GM19238 (cell line): ENCODE measurements at regions not wholly inside any gene's neighbourhood (a gene's known extent, or its start where the extent isn't known, plus 50 kb on each side); places are given as distances from the start of the nearest gene placed in this dataset.
"Not testable (repeated sequence)": the region's sequence is repeated elsewhere in the genome, so short reads cannot be mapped to it uniquely, and the experiment has no call there.

ENCODE experiments used
- DNase-seq: peaks from one replicate; pipeline ENCODE4 v3.0.0; 2011; ENCODE audit warnings: low spot score; ENCODE audit not compliant: insufficient read length

DNA sequence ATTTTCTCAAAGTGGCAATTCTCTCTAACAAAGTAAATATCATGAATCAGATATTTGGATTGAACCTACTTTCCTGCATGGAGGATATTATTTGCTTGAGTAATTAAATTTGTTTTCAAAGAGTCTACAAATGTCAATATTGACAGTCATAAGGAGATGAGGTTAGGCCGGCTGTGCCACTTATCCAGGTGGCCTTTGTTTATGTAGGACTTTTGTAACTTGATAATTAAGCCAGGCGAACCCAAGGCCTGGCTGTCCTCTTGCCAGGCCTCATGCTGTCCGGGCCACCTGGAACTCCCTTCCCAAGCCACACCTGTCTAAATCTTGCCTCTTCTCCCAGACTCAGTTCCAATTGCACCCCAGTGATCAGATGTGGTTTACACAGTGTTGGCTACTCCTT lies 255.2 kb downstream of the ACKR3 start:
- no peak for DNase-seq

DNA sequence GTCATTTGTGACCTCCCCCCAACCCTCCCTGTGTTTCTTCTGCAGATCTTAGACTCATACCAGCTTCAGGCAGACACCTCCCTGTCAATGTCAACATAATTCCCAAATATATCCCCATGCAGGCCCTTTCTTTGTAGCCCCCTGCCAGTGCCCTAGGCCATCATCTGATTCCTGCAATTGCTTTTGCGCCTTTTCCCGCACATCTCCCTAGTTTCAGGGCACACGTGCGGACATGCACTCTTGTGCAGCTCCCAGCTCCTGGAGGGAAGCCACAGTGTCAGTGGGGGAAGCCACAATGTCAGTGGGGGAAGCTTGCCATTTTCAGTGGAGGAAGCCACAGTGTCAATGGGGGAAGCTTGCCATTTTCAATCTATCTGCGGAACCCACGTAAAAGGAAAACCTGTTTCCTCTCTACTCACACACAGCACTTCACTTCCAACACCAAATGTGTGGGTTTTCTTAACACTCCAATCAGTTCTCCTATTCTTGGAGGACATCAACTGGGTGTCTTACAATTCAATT lies 256.4 kb downstream of the ACKR3 start:
- no peak for DNase-seq

DNA sequence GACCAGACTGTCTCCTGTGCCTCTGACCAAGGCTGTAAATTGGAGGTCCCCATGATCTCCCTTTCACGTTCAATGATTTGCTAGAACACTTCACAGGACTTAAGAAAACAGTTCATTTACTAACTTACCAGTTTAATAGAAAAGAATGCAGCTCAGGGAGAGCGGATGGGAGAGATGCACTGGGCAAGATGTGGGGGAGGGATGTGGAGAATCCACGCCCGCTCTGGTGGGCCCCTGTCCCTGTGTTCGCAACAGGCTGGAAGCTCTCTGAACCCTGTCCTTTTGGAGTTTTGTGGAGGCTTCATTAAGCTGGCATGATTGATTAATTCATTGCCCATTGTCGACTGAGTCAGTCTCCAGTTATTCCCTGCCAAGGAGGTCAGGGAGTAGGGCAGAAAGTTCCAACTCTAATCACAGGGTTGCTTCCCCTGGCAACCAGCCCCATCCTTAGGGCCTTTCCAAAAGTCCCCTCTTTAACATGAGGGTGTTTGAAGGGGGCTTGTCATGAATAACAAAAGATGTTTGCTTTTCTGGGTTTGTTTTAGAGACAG lies 257.1 kb downstream of the ACKR3 start:
- DNase-seq, result no peak

- DNase-seq, result no peak
These were observed 257.7 kb upstream of the COPS8 start for GRCh38 chr2:236827997-236828396.

DNA sequence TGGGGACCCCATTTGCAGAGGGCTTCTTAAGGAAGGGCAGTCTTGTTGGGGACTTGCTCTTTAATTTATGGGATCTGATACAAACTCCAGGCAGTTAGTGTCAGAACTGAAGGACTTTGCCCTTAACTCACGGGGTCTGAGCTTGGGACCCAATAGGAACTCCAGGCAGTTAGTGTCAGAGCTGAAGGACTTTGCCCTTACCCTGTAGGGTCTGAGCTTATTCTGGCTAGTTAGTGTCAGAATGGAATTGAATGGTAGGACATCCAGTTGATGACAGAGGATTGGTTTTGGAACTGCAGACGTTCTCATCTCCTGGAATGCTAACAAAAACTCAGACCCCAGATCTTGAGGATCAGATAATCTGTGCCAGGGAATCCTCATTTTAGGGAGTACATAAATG lies 256.9 kb upstream of the COPS8 start:
- DNase-seq, result no peak

GRCh38 chr2:236830926-236831325 lies 254.8 kb upstream of the COPS8 start:
- no peak for DNase-seq

GRCh38 chr2:236831698-236832097 lies 254.0 kb upstream of the COPS8 start:
- DNase-seq, result no peak

DNA sequence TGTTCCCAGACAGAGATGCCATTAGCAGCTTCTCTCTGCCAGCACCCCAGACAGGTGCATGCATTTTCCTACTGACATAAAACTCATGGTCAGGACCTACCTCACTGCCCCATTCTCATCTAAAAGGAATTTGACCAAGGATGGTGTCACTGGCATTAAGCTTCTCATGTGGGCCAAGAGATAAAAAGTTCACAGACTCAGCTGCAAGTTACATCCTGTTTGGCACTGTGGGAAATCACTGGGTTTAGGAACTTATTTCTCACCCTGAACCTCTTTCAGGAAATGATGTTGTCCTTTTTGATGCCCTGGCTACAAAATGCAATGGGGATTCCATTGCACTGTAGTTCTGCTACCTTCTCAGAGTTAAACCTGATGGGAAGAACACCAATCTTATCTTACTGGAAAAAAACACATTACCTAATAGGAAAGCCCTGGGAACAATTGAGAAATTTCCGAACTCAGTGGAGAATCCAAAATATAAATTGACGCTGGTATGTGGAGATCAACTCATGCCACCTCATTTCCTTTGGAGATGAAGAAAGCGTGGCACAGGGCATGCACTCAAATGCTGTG lies 252.1 kb upstream of the COPS8 start:
- no peak for DNase-seq

DNA sequence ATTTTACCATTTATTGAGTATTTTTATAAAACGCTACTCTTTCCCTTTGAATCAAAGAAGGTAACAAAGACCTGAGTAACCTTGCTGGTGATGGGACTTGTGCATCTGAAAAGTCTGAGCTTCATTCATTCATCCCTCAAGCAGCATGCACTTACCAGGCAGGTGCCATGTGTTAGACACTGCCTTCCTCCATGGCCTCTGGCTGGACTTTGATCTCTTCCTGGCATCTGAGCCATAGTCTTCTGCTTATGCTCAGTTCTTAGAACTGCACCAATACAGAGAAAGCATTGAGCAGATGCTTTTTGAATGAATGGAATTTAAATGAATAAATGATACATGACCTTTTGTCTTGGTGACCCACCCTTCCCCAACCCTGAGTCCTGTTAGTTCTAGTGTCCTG lies 251.4 kb upstream of the COPS8 start:
- no peak for DNase-seq

- DNase-seq, result no peak
These were observed 250.2 kb upstream of the COPS8 start for GRCh38 chr2:236835307-236836024.

GRCh38 chr2:236836028-236836427 lies 249.7 kb upstream of the COPS8 start:
- not testable (repeated sequence) for DNase-seq

GRCh38 chr2:236840215-236840614 lies 245.5 kb upstream of the COPS8 start:
- DNase-seq, result no peak

DNA sequence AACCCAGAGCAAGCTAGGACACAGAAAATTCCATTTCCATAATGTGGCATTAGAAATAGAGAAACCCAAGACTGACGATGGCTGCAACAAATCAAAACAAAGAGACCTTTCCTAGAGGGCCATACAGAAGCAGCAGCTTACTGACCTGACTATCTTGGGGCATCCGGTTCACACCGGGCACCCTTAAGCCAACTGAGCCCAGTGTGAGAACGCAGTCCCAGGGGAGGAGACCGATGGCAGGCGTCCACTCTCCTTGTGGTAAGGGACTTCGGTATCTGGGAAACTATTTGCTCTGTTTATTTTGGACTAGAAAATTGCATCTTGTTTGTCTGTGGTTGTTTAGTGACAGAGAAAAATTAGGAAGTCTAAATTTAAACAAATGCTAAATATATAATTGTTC lies 244.8 kb upstream of the COPS8 start:
- DNase-seq, result no peak

DNA sequence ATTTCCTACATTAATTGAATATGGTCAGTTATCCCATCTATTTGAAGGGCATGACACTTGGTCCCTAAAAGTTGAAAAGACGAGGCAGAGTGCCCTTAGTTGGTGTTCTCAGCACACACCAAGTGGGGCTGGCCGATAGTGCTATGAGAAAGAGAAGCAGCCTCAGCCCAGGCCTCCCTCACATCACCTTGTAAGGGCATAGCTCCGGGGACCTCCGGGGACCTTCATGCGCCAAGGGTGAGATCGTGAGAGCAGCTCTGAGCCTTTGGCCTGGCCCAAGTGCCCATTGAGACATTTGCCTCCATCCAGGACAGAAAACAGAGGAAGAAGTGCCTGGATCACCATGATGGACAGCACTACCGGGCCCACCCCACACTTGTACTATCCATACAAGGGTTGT lies 244.3 kb upstream of the COPS8 start:
- DNase-seq, result no peak

DNA sequence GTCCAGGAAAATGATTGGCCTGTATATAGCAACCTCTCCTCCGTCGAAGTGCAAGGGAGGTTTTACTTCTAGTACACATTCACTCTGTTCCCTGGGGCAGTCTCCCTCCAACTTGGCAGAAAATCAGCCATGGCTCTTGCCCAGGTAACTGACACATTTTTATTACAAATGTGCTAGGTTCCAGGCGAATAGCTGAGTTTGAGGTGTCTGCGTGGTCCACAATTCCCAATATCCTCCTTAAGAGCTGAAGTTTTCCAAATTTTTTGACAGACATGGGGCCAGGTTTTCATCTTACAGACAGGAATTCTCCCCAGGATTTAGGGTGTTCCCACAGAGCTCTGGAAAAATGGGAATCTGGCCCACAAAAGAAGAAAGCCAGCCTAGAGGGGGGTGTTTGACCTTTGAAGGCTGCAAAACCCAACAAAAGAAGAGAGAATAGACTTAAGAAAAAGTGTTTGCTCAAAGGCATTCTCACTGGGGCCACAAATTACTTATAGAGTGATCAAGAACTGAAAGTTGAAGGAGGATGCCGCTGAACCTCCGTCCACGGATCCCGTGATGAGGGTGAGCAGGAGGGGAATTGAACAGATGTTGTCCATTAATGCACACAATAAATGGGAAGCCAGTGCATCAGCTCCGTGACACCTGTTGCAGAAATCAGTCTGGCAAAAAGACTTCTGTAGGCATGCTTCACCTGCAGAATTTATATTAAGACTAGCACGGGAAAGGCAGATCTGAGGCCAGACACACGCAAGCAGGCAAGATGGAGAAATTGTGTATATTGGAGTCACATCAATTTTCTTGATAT lies 242.3 kb upstream of the COPS8 start:
- no peak for DNase-seq

GRCh38 chr2:236844711-236845110 lies 241.0 kb upstream of the COPS8 start:
- no peak for DNase-seq

GRCh38 chr2:236847023-236847422 lies 238.7 kb upstream of the COPS8 start:
- no peak for DNase-seq

- DNase-seq, result no peak
These were observed 238.0 kb upstream of the COPS8 start for GRCh38 chr2:236847538-236848263.

DNA sequence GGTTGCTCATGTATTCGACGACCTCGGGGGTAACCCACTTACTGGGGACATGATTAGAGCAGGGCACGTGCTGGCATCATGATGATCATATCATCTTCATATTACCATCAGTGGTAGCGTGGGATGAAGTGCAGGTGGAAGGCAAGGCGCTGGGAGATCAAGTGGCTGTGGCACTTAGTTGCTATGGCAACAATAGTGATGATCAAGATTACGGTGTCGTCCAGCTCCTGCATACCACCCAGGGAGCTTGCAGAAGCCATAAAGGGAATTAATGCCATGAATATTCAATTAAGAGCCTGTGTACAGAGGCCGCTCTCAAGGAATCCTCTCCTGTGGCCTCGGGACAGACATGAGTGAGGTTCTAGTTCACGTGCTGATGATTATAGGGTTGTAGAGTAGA lies 237.2 kb upstream of the COPS8 start:
- DNase-seq, result no peak

DNA sequence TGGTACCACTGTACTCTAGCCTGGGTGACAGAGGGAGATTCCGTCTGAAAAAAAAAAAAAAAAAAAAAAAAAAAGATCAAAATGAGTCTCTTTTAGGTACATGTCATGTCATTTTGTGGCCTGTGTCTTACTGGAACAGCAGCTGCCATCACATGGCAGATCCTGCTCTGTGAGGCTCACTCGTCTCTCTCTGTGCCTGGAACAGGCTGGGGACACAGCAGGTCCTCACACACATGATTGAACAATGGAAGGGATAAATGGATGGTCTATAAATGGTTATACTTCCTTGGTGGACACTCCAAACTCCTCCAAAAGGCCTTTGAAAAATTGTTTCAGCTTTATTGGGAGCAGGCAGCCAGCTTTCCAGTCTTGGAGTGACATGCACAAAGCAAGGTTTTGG lies 236.2 kb upstream of the COPS8 start:
- DNase-seq, result no peak

DNA sequence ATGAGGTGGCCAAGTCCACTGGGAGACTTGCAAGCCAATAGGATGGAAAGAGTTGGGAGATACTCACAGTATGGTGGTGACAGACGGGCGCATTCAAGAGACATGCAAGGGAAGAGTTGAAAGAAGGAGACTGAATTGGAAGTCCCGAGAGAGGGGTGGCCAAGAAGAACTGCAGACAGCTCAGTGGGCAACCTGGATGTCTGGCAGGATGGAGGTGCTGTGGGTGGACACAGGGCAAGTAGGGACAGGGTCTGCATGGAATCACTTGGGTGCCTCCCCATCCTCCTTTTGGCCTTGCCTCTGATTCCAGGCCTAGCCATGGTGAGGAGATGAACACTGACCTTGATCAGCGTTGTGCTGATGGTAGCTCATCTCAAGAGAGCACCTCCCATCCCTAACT lies 235.7 kb upstream of the COPS8 start:
- no peak for DNase-seq
